GM21723 (cell line): ENCODE measurements at regions not wholly inside any gene's neighbourhood (a gene's known extent, or its start where the extent isn't known, plus 50 kb on each side); places are given as distances from the start of the nearest gene placed in this dataset.
"Not testable (repeated sequence)": the region's sequence is repeated elsewhere in the genome, so short reads cannot be mapped to it uniquely, and the experiment has no call there.

Source experiments
- ATAC-seq: cut with Tn5 transposase; IDR thresholded peaks from one replicate; pipeline ENCODE4 v1.9.1; 2021; ENCODE audit warnings: mild to moderate bottlenecking, moderate library complexity; ENCODE audit not compliant: unreplicated experiment

- no peak for ATAC-seq
These were observed 111.6 kb downstream of the MIAT start for GRCh38 chr22:26768952-26769351.

GRCh38 chr22:26769663-26770062 lies 112.3 kb downstream of the MIAT start:
- ATAC-seq = no peak

- no peak for ATAC-seq
These were observed 113.2 kb downstream of the MIAT start for GRCh38 chr22:26770624-26771023.

- not testable (repeated sequence) for ATAC-seq
These were observed 115.7 kb downstream of the MIAT start for GRCh38 chr22:26773054-26773453.

GRCh38 chr22:26775394-26775793 lies 118.0 kb downstream of the MIAT start:
- no peak for ATAC-seq

- ATAC-seq = no peak
These were observed 119.9 kb downstream of the MIAT start for GRCh38 chr22:26777156-26777801.

- ATAC-seq = no peak
These were observed 121.0 kb downstream of the MIAT start for GRCh38 chr22:26778372-26778771.

- ATAC-seq = no peak
These were observed 121.7 kb downstream of the MIAT start for GRCh38 chr22:26779108-26779507.

- ATAC-seq = no peak
These were observed 122.5 kb downstream of the MIAT start for GRCh38 chr22:26779929-26780328.

- ATAC-seq = no peak
These were observed 123.1 kb downstream of the MIAT start for GRCh38 chr22:26780521-26780920.

GRCh38 chr22:26781062-26781461 lies 123.7 kb downstream of the MIAT start:
- no peak for ATAC-seq

GRCh38 chr22:26781596-26781995 lies 124.2 kb downstream of the MIAT start:
- no peak for ATAC-seq

- no peak for ATAC-seq
These were observed 126.5 kb downstream of the MIAT start for GRCh38 chr22:26783885-26784284.

GRCh38 chr22:26784772-26785171 lies 127.4 kb downstream of the MIAT start:
- no peak for ATAC-seq

- peak; percentile 82 for ATAC-seq
These were observed 128.5 kb downstream of the MIAT start for GRCh38 chr22:26785932-26786331.

- ATAC-seq = no peak
These were observed 129.0 kb downstream of the MIAT start for GRCh38 chr22:26786398-26786797.

- ATAC-seq = no peak
These were observed 132.6 kb downstream of the MIAT start for GRCh38 chr22:26789951-26790350.

- ATAC-seq = no peak
These were observed 135.1 kb downstream of the MIAT start for GRCh38 chr22:26792522-26792921.

- no peak for ATAC-seq
These were observed 139.4 kb downstream of the MIAT start for GRCh38 chr22:26796785-26797184.

GRCh38 chr22:26797910-26798309 lies 140.5 kb downstream of the MIAT start:
- no peak for ATAC-seq

GRCh38 chr22:26798462-26799065 lies 141.2 kb downstream of the MIAT start:
- ATAC-seq = no peak

GRCh38 chr22:26800858-26801257 lies 143.5 kb downstream of the MIAT start:
- ATAC-seq = no peak

- no peak for ATAC-seq
These were observed 144.1 kb downstream of the MIAT start for GRCh38 chr22:26801449-26801848.
